Ishikawa (cell line): ENCODE measurements at regions not wholly inside any gene's neighbourhood (a gene's known extent, or its start where the extent isn't known, plus 50 kb on each side); places are given as distances from the start of the nearest gene placed in this dataset.

ENCODE experiments used
- CEBPB ChIP-seq: IDR thresholded peaks from 2 replicates; pipeline ENCODE4 v1.6.1; 2012
- CREB1 ChIP-seq: IDR thresholded peaks from 2 replicates; pipeline ENCODE4 v1.6.1; 2012; ENCODE audit warnings: low read depth
- EGR1 ChIP-seq: IDR thresholded peaks from 2 replicates; pipeline ENCODE4 v1.6.1; 2012
- EP300 ChIP-seq: IDR thresholded peaks from 2 replicates; pipeline ENCODE4 v1.6.1; 2012; ENCODE audit warnings: borderline replicate concordance
- FOXM1 ChIP-seq: IDR thresholded peaks from 2 replicates; pipeline ENCODE4 v1.6.1; 2012; ENCODE audit warnings: low read depth, borderline replicate concordance
- NFIC ChIP-seq: IDR thresholded peaks from 2 replicates; pipeline ENCODE4 v1.6.1; 2012
- RAD21 ChIP-seq: IDR thresholded peaks from 2 replicates; pipeline ENCODE4 v1.6.1; 2012; ENCODE audit warnings: low read depth
- TAF1 ChIP-seq: IDR thresholded peaks from 2 replicates; pipeline ENCODE4 v1.6.1; 2012; ENCODE audit warnings: low read depth, mild to moderate bottlenecking
- TCF12 ChIP-seq: IDR thresholded peaks from 2 replicates; pipeline ENCODE4 v1.6.1; 2012; ENCODE audit warnings: low read depth
- TEAD4 ChIP-seq: IDR thresholded peaks from 2 replicates; pipeline ENCODE4 v1.6.1; 2012
- YY1 ChIP-seq: IDR thresholded peaks from 2 replicates; pipeline ENCODE4 v1.6.1; 2012; ENCODE audit warnings: low read depth
- ZBTB7A ChIP-seq: IDR thresholded peaks from 2 replicates; pipeline ENCODE4 v1.6.1; 2012; ENCODE audit warnings: low read depth
- TF ChIP-seq, protein P1 (sequence below): IDR thresholded peaks from 2 replicates; pipeline ENCODE4 v1.6.1; 2012
- TF ChIP-seq, protein P2 (sequence below): IDR thresholded peaks from 2 replicates; pipeline ENCODE4 v1.6.1; 2012; ENCODE audit warnings: low read depth, mild to moderate bottlenecking
- TF ChIP-seq, protein P3 (sequence below): IDR thresholded peaks from 2 replicates; pipeline ENCODE4 v1.6.1; 2012

DNA sequence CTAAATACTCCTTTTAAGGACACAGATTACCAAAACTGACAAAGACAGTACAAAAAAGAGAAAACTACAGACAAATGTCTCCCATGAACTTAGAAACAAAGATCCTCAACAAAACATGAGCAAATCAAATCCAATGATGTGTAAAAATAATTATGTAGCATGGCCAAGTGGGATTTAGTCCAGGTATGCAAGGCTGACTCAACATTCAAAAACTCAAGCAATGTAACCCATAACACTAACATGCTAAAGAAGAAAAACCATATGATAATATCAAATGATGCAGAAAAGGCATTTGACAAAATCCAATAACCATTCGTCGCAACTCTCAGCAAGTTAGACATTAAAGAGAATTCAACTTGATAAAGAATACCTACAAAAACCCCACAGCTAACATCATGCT is 239.0 kb upstream of the KLHL29 start:
- no peak for TF ChIP-seq NFIC
- TF ChIP-seq TAF1: no peak
- TF ChIP-seq, protein P1, sequence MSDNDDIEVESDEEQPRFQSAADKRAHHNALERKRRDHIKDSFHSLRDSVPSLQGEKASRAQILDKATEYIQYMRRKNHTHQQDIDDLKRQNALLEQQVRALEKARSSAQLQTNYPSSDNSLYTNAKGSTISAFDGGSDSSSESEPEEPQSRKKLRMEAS: no peak
- TF ChIP-seq, protein P2, sequence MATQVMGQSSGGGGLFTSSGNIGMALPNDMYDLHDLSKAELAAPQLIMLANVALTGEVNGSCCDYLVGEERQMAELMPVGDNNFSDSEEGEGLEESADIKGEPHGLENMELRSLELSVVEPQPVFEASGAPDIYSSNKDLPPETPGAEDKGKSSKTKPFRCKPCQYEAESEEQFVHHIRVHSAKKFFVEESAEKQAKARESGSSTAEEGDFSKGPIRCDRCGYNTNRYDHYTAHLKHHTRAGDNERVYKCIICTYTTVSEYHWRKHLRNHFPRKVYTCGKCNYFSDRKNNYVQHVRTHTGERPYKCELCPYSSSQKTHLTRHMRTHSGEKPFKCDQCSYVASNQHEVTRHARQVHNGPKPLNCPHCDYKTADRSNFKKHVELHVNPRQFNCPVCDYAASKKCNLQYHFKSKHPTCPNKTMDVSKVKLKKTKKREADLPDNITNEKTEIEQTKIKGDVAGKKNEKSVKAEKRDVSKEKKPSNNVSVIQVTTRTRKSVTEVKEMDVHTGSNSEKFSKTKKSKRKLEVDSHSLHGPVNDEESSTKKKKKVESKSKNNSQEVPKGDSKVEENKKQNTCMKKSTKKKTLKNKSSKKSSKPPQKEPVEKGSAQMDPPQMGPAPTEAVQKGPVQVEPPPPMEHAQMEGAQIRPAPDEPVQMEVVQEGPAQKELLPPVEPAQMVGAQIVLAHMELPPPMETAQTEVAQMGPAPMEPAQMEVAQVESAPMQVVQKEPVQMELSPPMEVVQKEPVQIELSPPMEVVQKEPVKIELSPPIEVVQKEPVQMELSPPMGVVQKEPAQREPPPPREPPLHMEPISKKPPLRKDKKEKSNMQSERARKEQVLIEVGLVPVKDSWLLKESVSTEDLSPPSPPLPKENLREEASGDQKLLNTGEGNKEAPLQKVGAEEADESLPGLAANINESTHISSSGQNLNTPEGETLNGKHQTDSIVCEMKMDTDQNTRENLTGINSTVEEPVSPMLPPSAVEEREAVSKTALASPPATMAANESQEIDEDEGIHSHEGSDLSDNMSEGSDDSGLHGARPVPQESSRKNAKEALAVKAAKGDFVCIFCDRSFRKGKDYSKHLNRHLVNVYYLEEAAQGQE: no peak
- TF ChIP-seq TEAD4: no peak
- no peak for TF ChIP-seq TCF12
- TF ChIP-seq EGR1: no peak
- no peak for TF ChIP-seq CEBPB

DNA sequence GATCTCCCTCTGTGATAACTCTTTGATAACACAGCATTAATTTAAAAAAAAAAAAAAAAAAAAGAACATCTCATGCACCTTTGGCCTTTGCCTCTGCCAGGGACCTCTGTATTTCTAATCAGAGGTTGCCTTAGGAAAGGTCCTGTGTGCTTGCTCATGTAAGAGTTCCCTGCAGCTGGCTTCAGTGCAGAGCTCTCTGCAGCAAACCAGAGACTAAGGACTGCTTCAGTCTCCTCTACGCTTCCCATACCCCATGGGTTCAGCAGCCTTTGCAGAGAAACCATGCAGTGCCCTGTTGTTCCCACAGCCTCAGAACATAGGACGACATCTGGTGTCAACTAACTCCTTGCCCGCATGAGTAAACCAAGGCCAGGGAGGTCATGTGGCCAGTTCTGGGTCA is 236.6 kb upstream of the KLHL29 start:
- TF ChIP-seq ZBTB7A (no peak), NFIC (no peak), EP300 (no peak), TCF12 (no peak), YY1 (no peak), CEBPB (no peak)

DNA sequence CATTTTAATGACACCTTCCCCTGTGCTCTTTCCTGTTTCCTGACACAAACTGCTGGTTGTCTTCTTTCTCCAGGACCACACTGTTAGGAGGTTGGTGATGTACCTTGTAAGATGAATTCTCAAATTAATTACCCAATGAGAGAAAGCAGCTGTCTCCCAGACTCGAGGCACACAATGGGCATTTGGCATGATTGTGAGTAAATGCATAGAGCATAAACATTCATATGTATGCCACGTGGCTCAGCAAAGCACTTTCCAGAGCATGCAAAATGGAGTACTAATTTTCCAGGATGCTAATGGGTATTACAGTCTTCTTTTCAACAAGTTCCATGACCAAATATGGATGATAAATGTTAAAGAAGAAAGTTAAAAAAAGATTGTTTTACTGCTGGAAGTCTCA is 235.2 kb upstream of the KLHL29 start:
- no peak for TF ChIP-seq ZBTB7A
- TF ChIP-seq NFIC: no peak
- TF ChIP-seq YY1: no peak
- no peak for TF ChIP-seq TEAD4
- no peak for TF ChIP-seq EGR1
- TF ChIP-seq, protein P2: no peak
- TF ChIP-seq, protein P3, sequence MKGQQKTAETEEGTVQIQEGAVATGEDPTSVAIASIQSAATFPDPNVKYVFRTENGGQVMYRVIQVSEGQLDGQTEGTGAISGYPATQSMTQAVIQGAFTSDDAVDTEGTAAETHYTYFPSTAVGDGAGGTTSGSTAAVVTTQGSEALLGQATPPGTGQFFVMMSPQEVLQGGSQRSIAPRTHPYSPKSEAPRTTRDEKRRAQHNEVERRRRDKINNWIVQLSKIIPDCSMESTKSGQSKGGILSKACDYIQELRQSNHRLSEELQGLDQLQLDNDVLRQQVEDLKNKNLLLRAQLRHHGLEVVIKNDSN: no peak
- no peak for TF ChIP-seq RAD21
- no peak for TF ChIP-seq CREB1
- no peak for TF ChIP-seq CEBPB
- TF ChIP-seq FOXM1: no peak

DNA sequence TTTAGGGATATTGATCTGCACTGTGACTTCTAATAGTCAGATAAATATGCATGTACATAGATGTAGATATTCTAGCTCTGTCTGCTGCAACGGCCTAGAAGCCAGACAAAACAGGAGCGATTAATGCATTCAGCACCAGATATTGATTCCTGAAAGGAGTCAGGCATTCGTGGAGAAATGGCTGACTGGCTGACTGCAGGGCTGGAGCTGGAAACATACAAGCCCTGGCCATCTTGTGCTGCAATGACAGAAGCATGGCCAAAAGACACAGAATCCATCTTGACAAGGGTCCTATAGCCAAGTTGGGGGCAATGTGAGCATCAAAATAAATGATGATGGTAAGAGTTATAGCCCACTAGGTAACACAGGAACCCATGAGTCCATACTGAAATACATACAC is 231.5 kb upstream of the KLHL29 start:
- TF ChIP-seq TEAD4: no peak
- TF ChIP-seq, protein P3: no peak
- TF ChIP-seq FOXM1: no peak
- TF ChIP-seq NFIC: no peak
- TF ChIP-seq ZBTB7A: no peak
- TF ChIP-seq, protein P2: no peak
- no peak for TF ChIP-seq TAF1
- no peak for TF ChIP-seq EGR1
- TF ChIP-seq, protein P1: no peak
- no peak for TF ChIP-seq CREB1
- no peak for TF ChIP-seq EP300
- no peak for TF ChIP-seq TCF12

DNA sequence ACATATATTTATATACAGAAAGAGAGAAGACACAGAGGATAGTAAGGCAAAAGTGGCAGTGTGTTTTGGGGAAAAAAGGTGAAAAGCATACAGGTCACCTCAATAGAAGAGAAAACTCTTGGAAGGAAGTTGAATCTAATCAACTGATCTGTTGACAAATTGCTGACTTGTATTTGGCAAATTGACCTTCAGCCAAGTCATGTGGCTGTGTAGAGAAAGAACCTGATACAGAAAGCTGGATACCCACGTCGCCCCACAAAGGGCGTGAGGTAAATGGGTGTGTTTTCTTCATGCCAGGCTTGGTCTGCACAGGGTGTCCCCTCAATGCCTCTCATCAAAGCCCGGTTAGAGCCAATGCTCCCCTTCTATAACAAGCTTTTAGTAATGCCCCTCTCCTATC is 230.0 kb upstream of the KLHL29 start:
- TF ChIP-seq CREB1: no peak
- no peak for TF ChIP-seq YY1
- no peak for TF ChIP-seq FOXM1
- no peak for TF ChIP-seq TEAD4
- TF ChIP-seq CEBPB: no peak
- no peak for TF ChIP-seq EP300
- TF ChIP-seq, protein P2: no peak
- TF ChIP-seq, protein P1: no peak
- TF ChIP-seq NFIC: no peak
- no peak for TF ChIP-seq TCF12
- TF ChIP-seq, protein P3: no peak
- no peak for TF ChIP-seq RAD21
